ENCODE measurements at regions not wholly inside any gene's neighbourhood (a gene's known extent, or its start where the extent isn't known, plus 50 kb on each side); places are given as distances from the start of the nearest gene placed in this dataset.

- no peak for TF ChIP-seq ZBTB44 (tag by site-specific recombination; IDR thresholded peaks at IDR 0.05)
- TF ChIP-seq ZNF394 (tag by site-specific recombination; IDR thresholded peaks at IDR 0.05; ENCODE audit: borderline replicate concordance): no peak
- TF ChIP-seq ZNF335 (tag by site-specific recombination; conservative IDR thresholded peaks at IDR 0.05): no peak
- no peak for TF ChIP-seq TRIM28 (IDR thresholded peaks at IDR 0.05; ENCODE audit: borderline replicate concordance, low read length)
These were observed 666.8 kb upstream of the SETBP1 start (continued) for GRCh38 chr18:44013871-44014270.

- no peak overlapping the region for H3K27ac ChIP-seq (ENCODE audit: extremely low read depth, low read depth, low read length)
- CTCF ChIA-PET: no interaction called here
These were observed 655.3 kb upstream of the SETBP1 start for GRCh38 chr18:44025421-44025820.

GRCh38 chr18:44028109-44028508 lies 652.6 kb upstream of the SETBP1 start:
- ChIA-PET POLR2A (no interaction called here), CTCF (interaction anchor here (0.6 kb wide), 1 partner anchor 75 kb away, joined by 4 read pairs; no protein-coding TSS in a partner anchor)
- TF ChIP-seq ZNF585B (tag by site-specific recombination; IDR thresholded peaks at IDR 0.05) (peak; percentile 74), TRIM28 (IDR thresholded peaks at IDR 0.05; ENCODE audit: borderline replicate concordance, low read length) (no peak; the same call in 1 of the 2 replicates), SETDB1 (IDR thresholded peaks at IDR 0.05; ENCODE audit: insufficient read length, low read length) (peak; percentile 63)

More at GRCh38 chr18:44025421-44025820, 655.3 kb upstream of the SETBP1 start:
- TF ChIP-seq SP2 (tag by site-specific recombination; IDR thresholded peaks at IDR 0.05): no peak
- no peak for TF ChIP-seq ZNF175 (tag by site-specific recombination; IDR thresholded peaks at IDR 0.05)
- TF ChIP-seq KLF17 (tag by site-specific recombination; IDR thresholded peaks at IDR 0.05): no peak
- TF ChIP-seq ZNF426 (tag by site-specific recombination; IDR thresholded peaks at IDR 0.05): no peak
- TF ChIP-seq ZNF114 (tag by site-specific recombination; IDR thresholded peaks at IDR 0.05): no peak
- TF ChIP-seq ZNF561 (tag by site-specific recombination; IDR thresholded peaks at IDR 0.05; ENCODE audit: borderline replicate concordance): no peak
- TF ChIP-seq ZNF341 (tag by site-specific recombination; IDR thresholded peaks at IDR 0.05; ENCODE audit: low read depth): no peak
- H3K4me1 ChIP-seq (ENCODE audit: control insufficient read depth, insufficient read depth, low read length): no peaks in the 10 kb centered on the region
- H3K4me3 ChIP-seq (ENCODE audit: low read depth, low read length): no peak overlapping the region
- no peaks in the 10 kb centered on the region for H3K9me3 ChIP-seq (ENCODE audit: control insufficient read depth, insufficient read depth, low read depth, low read length)
- H3K36me3 ChIP-seq (ENCODE audit: control insufficient read depth in 2 of 2, insufficient read depth in 1 of 2, low read length in 2 of 2): no peaks in the 10 kb centered on the region
- POLR2A ChIA-PET: no interaction called here

GRCh38 chr18:44031063-44031462 lies 649.6 kb upstream of the SETBP1 start:
- no peaks in the 10 kb centered on the region for H3K9me3 ChIP-seq (ENCODE audit: control insufficient read depth, insufficient read depth, low read depth, low read length)
- no peak for TF ChIP-seq MEIS1 (CRISPR knock-in tag; IDR thresholded peaks at IDR 0.05; ENCODE audit: borderline replicate concordance)
- POLR2A ChIA-PET: no interaction called here
- CTCF ChIA-PET: no interaction called here
- no peak overlapping the region for H3K27ac ChIP-seq (ENCODE audit: extremely low read depth, low read depth, low read length)
- no peaks in the 10 kb centered on the region for H3K4me1 ChIP-seq (ENCODE audit: control insufficient read depth, insufficient read depth, low read length)
- no peak overlapping the region for H3K4me3 ChIP-seq (ENCODE audit: low read depth, low read length)
- no peaks in the 10 kb centered on the region for H3K36me3 ChIP-seq (ENCODE audit: control insufficient read depth in 2 of 2, insufficient read depth in 1 of 2, low read length in 2 of 2)

More at GRCh38 chr18:44028109-44028508, 652.6 kb upstream of the SETBP1 start:
- Histone ChIP-seq H3K27ac (ENCODE audit: extremely low read depth, low read depth, low read length) (no peak overlapping the region), H3K36me3 (ENCODE audit: control insufficient read depth in 2 of 2, insufficient read depth in 1 of 2, low read length in 2 of 2) (no peaks in the 10 kb centered on the region), H3K9me3 (ENCODE audit: control insufficient read depth, insufficient read depth, low read depth, low read length) (no peaks in the 10 kb centered on the region), H3K4me3 (ENCODE audit: low read depth, low read length) (no peak overlapping the region), H3K4me1 (ENCODE audit: control insufficient read depth, insufficient read depth, low read length) (no peaks in the 10 kb centered on the region)

- Histone ChIP-seq H3K4me1 (ENCODE audit: control insufficient read depth, insufficient read depth, low read length) (no peaks in the 10 kb centered on the region), H3K27ac (ENCODE audit: extremely low read depth, low read depth, low read length) (no peak overlapping the region), H3K9me3 (ENCODE audit: control insufficient read depth, insufficient read depth, low read depth, low read length) (no peaks in the 10 kb centered on the region), H3K4me3 (ENCODE audit: low read depth, low read length) (no peak overlapping the region), H3K36me3 (ENCODE audit: control insufficient read depth in 2 of 2, insufficient read depth in 1 of 2, low read length in 2 of 2) (no peaks in the 10 kb centered on the region)
- TF ChIP-seq ZNF776 (tag by site-specific recombination; IDR thresholded peaks at IDR 0.05; ENCODE audit: borderline replicate concordance) (no peak), ZNF223 (tag by site-specific recombination; IDR thresholded peaks at IDR 0.05) (no peak), ZBTB7A (tag by site-specific recombination; IDR thresholded peaks at IDR 0.05; ENCODE audit: low read depth) (no peak), YY1 (tag by site-specific recombination; IDR thresholded peaks at IDR 0.05) (no peak), ZNF596 (tag by site-specific recombination; IDR thresholded peaks at IDR 0.05) (no peak)
- CTCF ChIA-PET: interaction anchor here (0.6 to 0.7 kb wide), 3 partner anchors 38 to 1386 kb away, joined by 3 read pairs; no protein-coding TSS in a partner anchor
- POLR2A ChIA-PET: no interaction called here
These were observed 647.5 kb upstream of the SETBP1 start for GRCh38 chr18:44033144-44033701.

Data from HEK293 (cell line).